ENCODE measurements at regions not wholly inside any gene's neighbourhood (a gene's known extent, or its start where the extent isn't known, plus 50 kb on each side); places are given as distances from the start of the nearest gene placed in this dataset.

- TF ChIP-seq CTCF (conservative IDR thresholded peaks at IDR 0.05; ENCODE audit: low read depth in 2 of 2) (no peak), EZH2phosphoT487 (IDR thresholded peaks at IDR 0.05; ENCODE audit: unreplicated experiment) (no peak), ZNF331 (CRISPR knock-in tag; IDR thresholded peaks at IDR 0.05; ENCODE audit: low read depth) (no peak), EZH2 (IDR thresholded peaks at IDR 0.05; ENCODE audit: low read depth, unreplicated experiment) (no peak), CREB1 (CRISPR knock-in tag; IDR thresholded peaks at IDR 0.05; ENCODE audit: low read depth) (no peak), STAT1 (IDR thresholded peaks at IDR 0.05; ENCODE audit: unreplicated experiment) (no peak), POLR2AphosphoS5 (IDR thresholded peaks at IDR 0.05; ENCODE audit: low read depth) (no peak), REST (IDR thresholded peaks at IDR 0.05; ENCODE audit: unreplicated experiment) (no peak), ZNF462 (CRISPR knock-in tag; IDR thresholded peaks at IDR 0.05) (no peak)
Measured at GRCh38 chr1:157291083-157291482, 152.9 kb upstream of the ETV3 start.
